SK-N-SH (cell line): ENCODE measurements at regions not wholly inside any gene's neighbourhood (a gene's known extent, or its start where the extent isn't known, plus 50 kb on each side); places are given as distances from the start of the nearest gene placed in this dataset.

Experiments used
- EP300 ChIP-seq, 2 experiments: IDR thresholded peaks; 2 replicates each; pipeline versions ENCODE4 v1.4.0 to v1.6.1; 2012; ENCODE audit warnings: borderline replicate concordance in 1 of 2, low read depth in 1 of 2, low read length in 1 of 2
- EZH2phosphoT487 ChIP-seq: fragments of 200-600 bp; sonication (generic); IDR thresholded peaks from 2 replicates; pipeline ENCODE4 v1.6.1; 2017; ENCODE audit warnings: low read depth, mixed run types, mild to moderate bottlenecking, antibody characterized with exemption, moderate library complexity, borderline replicate concordance
- FOXJ3 ChIP-seq: sonication (generic); formaldehyde crosslinking; IDR thresholded peaks from 2 replicates; pipeline ENCODE4 v1.5.1; 2020; ENCODE audit warnings: mild to moderate bottlenecking, missing genetic modification reagents
- JUND ChIP-seq: IDR thresholded peaks from 2 replicates; pipeline ENCODE4 v1.4.0; 2012
- NRF1 ChIP-seq: IDR thresholded peaks from 2 replicates; pipeline ENCODE4 v1.6.1; 2012; ENCODE audit warnings: low read depth, mild to moderate bottlenecking, low read length
- RCOR1 ChIP-seq: fragments of 150-350 bp; IDR thresholded peaks from 2 replicates; pipeline ENCODE4 v1.6.1; 2017; ENCODE audit warnings: antibody characterized with exemption, low read length
- RXRA ChIP-seq: IDR thresholded peaks from 2 replicates; pipeline ENCODE4 v1.4.0; 2012; ENCODE audit warnings: low read depth, mild to moderate bottlenecking, borderline replicate concordance
- SMC3 ChIP-seq: IDR thresholded peaks from 2 replicates; pipeline ENCODE4 v1.6.1; 2012; ENCODE audit warnings: low read depth, low read length, improper control_type of control experiment
- YY1 ChIP-seq: IDR thresholded peaks from 2 replicates; pipeline ENCODE4 v1.4.0; 2012; ENCODE audit warnings: low read depth, mild to moderate bottlenecking
- TF ChIP-seq, protein P1 (sequence below): IDR thresholded peaks from 2 replicates; pipeline ENCODE4 v1.6.1; 2012; ENCODE audit warnings: mild to moderate bottlenecking, low read depth, low read length, moderate library complexity
- TF ChIP-seq, protein P2 (sequence below): fragments of 200-600 bp; sonication (generic); IDR thresholded peaks from 2 replicates; pipeline ENCODE4 v1.6.1; 2017; ENCODE audit warnings: antibody characterized with exemption, mild to moderate bottlenecking, moderate library complexity
- TF ChIP-seq, protein P3 (sequence below): fragments of 150-350 bp; IDR thresholded peaks from 2 replicates; pipeline ENCODE4 v1.6.1; 2017; ENCODE audit warnings: antibody characterized with exemption, low read length, low read depth, borderline replicate concordance
- TF ChIP-seq, protein P4 (sequence below): IDR thresholded peaks from 2 replicates; pipeline ENCODE4 v1.4.0; 2012; ENCODE audit warnings: low read depth

DNA sequence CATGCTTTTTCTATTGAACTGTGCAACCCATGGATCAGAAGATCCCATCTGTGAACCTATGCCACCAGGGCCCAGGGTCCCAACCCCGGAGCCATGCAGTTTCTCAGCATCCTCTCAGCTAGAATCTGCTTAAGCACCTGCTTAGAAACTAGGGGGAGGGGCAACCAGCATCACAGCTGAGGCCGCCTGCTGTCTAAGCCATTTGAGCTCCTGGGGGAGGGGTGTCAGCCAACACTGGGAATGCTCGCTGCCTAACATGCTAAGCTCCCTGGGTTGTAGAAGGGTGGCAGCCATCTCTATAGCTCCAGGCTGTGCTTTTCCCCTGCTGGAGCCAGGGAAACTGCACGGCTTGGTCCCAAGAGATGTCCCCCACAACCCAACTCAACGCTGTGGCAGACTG lies 322.8 kb downstream of the EDEM1 start:
- TF ChIP-seq, protein P1, sequence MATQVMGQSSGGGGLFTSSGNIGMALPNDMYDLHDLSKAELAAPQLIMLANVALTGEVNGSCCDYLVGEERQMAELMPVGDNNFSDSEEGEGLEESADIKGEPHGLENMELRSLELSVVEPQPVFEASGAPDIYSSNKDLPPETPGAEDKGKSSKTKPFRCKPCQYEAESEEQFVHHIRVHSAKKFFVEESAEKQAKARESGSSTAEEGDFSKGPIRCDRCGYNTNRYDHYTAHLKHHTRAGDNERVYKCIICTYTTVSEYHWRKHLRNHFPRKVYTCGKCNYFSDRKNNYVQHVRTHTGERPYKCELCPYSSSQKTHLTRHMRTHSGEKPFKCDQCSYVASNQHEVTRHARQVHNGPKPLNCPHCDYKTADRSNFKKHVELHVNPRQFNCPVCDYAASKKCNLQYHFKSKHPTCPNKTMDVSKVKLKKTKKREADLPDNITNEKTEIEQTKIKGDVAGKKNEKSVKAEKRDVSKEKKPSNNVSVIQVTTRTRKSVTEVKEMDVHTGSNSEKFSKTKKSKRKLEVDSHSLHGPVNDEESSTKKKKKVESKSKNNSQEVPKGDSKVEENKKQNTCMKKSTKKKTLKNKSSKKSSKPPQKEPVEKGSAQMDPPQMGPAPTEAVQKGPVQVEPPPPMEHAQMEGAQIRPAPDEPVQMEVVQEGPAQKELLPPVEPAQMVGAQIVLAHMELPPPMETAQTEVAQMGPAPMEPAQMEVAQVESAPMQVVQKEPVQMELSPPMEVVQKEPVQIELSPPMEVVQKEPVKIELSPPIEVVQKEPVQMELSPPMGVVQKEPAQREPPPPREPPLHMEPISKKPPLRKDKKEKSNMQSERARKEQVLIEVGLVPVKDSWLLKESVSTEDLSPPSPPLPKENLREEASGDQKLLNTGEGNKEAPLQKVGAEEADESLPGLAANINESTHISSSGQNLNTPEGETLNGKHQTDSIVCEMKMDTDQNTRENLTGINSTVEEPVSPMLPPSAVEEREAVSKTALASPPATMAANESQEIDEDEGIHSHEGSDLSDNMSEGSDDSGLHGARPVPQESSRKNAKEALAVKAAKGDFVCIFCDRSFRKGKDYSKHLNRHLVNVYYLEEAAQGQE, result no peak
- TF ChIP-seq EP300 (IDR thresholded peaks at IDR 0.05; ENCODE audit: borderline replicate concordance in 1 of 2, low read depth in 1 of 2, low read length in 1 of 2) (no peak), SMC3 (no peak), NRF1 (no peak), JUND (no peak), EZH2phosphoT487 (no peak), YY1 (no peak), FOXJ3 (CRISPR knock-in tag) (no peak), RXRA (no peak), RCOR1 (no peak)
- TF ChIP-seq, protein P2, sequence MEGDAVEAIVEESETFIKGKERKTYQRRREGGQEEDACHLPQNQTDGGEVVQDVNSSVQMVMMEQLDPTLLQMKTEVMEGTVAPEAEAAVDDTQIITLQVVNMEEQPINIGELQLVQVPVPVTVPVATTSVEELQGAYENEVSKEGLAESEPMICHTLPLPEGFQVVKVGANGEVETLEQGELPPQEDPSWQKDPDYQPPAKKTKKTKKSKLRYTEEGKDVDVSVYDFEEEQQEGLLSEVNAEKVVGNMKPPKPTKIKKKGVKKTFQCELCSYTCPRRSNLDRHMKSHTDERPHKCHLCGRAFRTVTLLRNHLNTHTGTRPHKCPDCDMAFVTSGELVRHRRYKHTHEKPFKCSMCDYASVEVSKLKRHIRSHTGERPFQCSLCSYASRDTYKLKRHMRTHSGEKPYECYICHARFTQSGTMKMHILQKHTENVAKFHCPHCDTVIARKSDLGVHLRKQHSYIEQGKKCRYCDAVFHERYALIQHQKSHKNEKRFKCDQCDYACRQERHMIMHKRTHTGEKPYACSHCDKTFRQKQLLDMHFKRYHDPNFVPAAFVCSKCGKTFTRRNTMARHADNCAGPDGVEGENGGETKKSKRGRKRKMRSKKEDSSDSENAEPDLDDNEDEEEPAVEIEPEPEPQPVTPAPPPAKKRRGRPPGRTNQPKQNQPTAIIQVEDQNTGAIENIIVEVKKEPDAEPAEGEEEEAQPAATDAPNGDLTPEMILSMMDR, result no peak
- TF ChIP-seq, protein P3, sequence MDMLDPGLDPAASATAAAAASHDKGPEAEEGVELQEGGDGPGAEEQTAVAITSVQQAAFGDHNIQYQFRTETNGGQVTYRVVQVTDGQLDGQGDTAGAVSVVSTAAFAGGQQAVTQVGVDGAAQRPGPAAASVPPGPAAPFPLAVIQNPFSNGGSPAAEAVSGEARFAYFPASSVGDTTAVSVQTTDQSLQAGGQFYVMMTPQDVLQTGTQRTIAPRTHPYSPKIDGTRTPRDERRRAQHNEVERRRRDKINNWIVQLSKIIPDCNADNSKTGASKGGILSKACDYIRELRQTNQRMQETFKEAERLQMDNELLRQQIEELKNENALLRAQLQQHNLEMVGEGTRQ, result no peak
- TF ChIP-seq, protein P4, sequence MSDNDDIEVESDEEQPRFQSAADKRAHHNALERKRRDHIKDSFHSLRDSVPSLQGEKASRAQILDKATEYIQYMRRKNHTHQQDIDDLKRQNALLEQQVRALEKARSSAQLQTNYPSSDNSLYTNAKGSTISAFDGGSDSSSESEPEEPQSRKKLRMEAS, result no peak
